ENCODE measurements at regions not wholly inside any gene's neighbourhood (a gene's known extent, or its start where the extent isn't known, plus 50 kb on each side); places are given as distances from the start of the nearest gene placed in this dataset.

- Histone ChIP-seq H2BK5ac (ENCODE audit: insufficient read length, low read length) (no peak overlapping the region), H3K23me2 (ENCODE audit: insufficient read length, low read depth, low read length, poor library complexity, severe bottlenecking) (no peaks in the 10 kb centered on the region), H3K79me1 (ENCODE audit: insufficient read depth, low read depth, low read length, poor library complexity, severe bottlenecking) (no peaks in the 10 kb centered on the region), H2AFZ (ENCODE audit: low read length) (no peak overlapping the region), H3K56ac (ENCODE audit: insufficient read length, low read depth, low read length) (no peak overlapping the region), H3K18ac (ENCODE audit: insufficient read length, low read depth, low read length) (no peak overlapping the region), H3K9me3 (ENCODE audit: control insufficient read depth, low read depth, low read length) (no peaks in the 10 kb centered on the region), H4K5ac (ENCODE audit: insufficient read length, low read depth, low read length) (no peak overlapping the region), H2AK5ac (ENCODE audit: insufficient read length, low read length) (no peak overlapping the region), H3K9ac (ENCODE audit: extremely low read depth, insufficient read length, low read length) (no peak overlapping the region), H3K4me2 (ENCODE audit: insufficient read depth, insufficient read length, low read length) (no peak overlapping the region), H2BK15ac (ENCODE audit: low read depth, low read length) (no peak overlapping the region), H3K4ac (ENCODE audit: low read depth, low read length) (no peak overlapping the region), H3K14ac (ENCODE audit: insufficient read depth, low read length) (no peak overlapping the region), H4K8ac (replicated peaks; ENCODE audit: insufficient read length, low read depth, low read length) (no peak overlapping the region), H2BK120ac (ENCODE audit: low read depth, low read length, poor library complexity, severe bottlenecking) (no peak overlapping the region), H3K4me1 (ENCODE audit: insufficient read depth, low read length) (no peaks in the 10 kb centered on the region), H3K27me3 (ENCODE audit: insufficient read depth, low read length) (no peaks in the 10 kb centered on the region), H3K23ac (ENCODE audit: insufficient read length, low read depth, low read length) (no peak overlapping the region), H3K79me2 (ENCODE audit: insufficient read depth, low read length) (no peaks in the 10 kb centered on the region), H4K91ac (ENCODE audit: insufficient read length, low read depth, low read length) (no peak overlapping the region), H2BK12ac (ENCODE audit: insufficient read length, low read depth, low read length) (no peak overlapping the region), H4K20me1 (ENCODE audit: control insufficient read depth, insufficient read depth, insufficient read length) (no peaks in the 10 kb centered on the region), H3T11ph (ENCODE audit: low read length) (no peak overlapping the region), H2BK20ac (ENCODE audit: low read depth, low read length, poor library complexity, severe bottlenecking) (no peak overlapping the region), H3K27ac (ENCODE audit: insufficient read length, low read depth, low read length) (no peak overlapping the region)
- no CpG with 5 or more reads among the region's 5 CpGs for WGBS (ENCODE audit: extremely low coverage, insufficient read length, low lambda C conversion rate)
- Mint-ChIP-seq H3K9me3 (no peaks in the 10 kb centered on the region), H3K4me1 (no peaks in the 10 kb centered on the region), H3K27me3 (ENCODE audit: low read depth) (no peaks in the 10 kb centered on the region), H3K4me3 (no peak overlapping the region), H3K36me3 (ENCODE audit: insufficient read depth in 1 of 3, low read depth in 3 of 3) (no peaks in the 10 kb centered on the region), H3K27ac (no peak overlapping the region)
- DNase-seq: no peak
- TF ChIP-seq, protein P1, sequence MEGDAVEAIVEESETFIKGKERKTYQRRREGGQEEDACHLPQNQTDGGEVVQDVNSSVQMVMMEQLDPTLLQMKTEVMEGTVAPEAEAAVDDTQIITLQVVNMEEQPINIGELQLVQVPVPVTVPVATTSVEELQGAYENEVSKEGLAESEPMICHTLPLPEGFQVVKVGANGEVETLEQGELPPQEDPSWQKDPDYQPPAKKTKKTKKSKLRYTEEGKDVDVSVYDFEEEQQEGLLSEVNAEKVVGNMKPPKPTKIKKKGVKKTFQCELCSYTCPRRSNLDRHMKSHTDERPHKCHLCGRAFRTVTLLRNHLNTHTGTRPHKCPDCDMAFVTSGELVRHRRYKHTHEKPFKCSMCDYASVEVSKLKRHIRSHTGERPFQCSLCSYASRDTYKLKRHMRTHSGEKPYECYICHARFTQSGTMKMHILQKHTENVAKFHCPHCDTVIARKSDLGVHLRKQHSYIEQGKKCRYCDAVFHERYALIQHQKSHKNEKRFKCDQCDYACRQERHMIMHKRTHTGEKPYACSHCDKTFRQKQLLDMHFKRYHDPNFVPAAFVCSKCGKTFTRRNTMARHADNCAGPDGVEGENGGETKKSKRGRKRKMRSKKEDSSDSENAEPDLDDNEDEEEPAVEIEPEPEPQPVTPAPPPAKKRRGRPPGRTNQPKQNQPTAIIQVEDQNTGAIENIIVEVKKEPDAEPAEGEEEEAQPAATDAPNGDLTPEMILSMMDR (conservative IDR thresholded peaks at IDR 0.05): no peak
These were observed 322.5 kb upstream of the SORL1-AS1 start for GRCh38 chr11:121775276-121775675.
